ENCODE measurements at regions not wholly inside any gene's neighbourhood (a gene's known extent, or its start where the extent isn't known, plus 50 kb on each side); places are given as distances from the start of the nearest gene placed in this dataset.

DNA sequence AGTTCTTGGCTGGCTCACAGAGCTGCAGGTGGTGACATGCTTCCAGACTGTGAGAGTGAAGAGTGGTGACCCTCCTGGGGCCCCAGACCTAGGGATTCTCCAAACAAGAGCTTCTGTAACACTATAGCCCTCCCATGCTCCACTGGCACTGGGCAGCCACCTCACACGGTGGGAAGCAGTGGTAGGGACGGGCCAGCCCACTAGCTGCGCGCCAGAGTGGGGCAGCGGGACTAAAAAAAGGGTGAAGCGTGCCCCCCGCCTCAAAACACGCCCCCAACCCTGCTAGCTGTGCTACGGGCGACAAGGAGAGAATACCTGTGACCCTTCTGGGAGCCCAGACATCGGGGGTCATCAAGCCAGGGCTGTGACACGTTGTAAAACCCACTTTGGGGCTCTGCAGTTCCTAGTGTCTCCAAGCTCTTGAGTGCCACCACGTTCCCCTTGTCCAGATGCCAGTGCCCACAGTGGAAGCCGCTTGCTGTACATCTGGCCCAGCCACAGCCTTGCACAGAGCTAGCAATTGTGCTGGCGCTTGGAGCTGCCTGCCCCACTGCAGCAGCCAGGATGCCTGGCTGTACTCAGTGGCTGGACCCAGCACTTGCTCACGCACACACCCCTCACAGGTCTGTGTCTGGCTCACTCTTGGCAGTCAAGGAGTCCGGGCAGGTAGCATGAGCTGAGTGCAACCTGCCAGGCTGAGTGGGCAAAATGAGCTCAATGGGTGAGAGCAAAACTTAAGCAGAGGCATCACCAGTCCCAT, 100.0 kb downstream of the DCAF12L2 start:
- CTCF ChIA-PET (ENCODE audit: low intra/inter-chr PET ratio, low total read pairs): no interaction called here
- no TSS peak for BruUV-seq (replicated peaks)
- FAIRE-seq (no peak), DNase-seq (ENCODE audit: low spot score) (no peak), ATAC-seq (no peak)
- Histone ChIP-seq H3K9ac (ENCODE audit: insufficient read depth, low read depth, low read length) (no peak overlapping the region), H3K36me3 (replicated peaks in 1 of 2; ENCODE audit: control insufficient read depth in 1 of 2, insufficient read depth in 2 of 2, low read length in 2 of 2) (no peaks in the 10 kb centered on the region), H4K20me1 (ENCODE audit: insufficient read depth, low read length) (no peaks in the 10 kb centered on the region), H3K9me3 (ENCODE audit: low read length) (peaks cover 16% of the 10 kb centered on the region; the same call in 1 of the 2 replicates), H2AFZ (ENCODE audit: low read length) (no peak overlapping the region), H3K27ac (ENCODE audit: extremely low read length, insufficient read depth, low read length) (no peak overlapping the region), H3K79me2 (ENCODE audit: insufficient read depth, low read length) (no peaks in the 10 kb centered on the region), H3K4me3 (replicated peaks in 1 of 3; ENCODE audit: insufficient read depth in 1 of 3, low read depth in 2 of 3, low read length in 3 of 3) (no peak overlapping the region), H3K4me1 (ENCODE audit: insufficient read depth, low read length) (no peaks in the 10 kb centered on the region), H3K4me2 (ENCODE audit: low read depth, low read length) (no peak overlapping the region), H3K27me3 (ENCODE audit: control insufficient read depth in 1 of 2, insufficient read depth in 2 of 2, low read length in 2 of 2) (no peaks in the 10 kb centered on the region)
- in situ Hi-C loops (cut with HindIII; ENCODE audit: extremely low pct_ligation_motif_present, low pct_unique_long_range_greater_than_20kb): no loop called here
- WGBS (ENCODE audit: low lambda C conversion rate): no CpG with 5 or more reads among the region's 17 CpGs
- TF ChIP-seq NR2F1 (CRISPR knock-in tag; IDR thresholded peaks at IDR 0.05) (no peak), HMG20A (CRISPR knock-in tag; IDR thresholded peaks at IDR 0.05; ENCODE audit: borderline replicate concordance) (no peak), MAFF (IDR thresholded peaks at IDR 0.05; ENCODE audit: low read depth, low read length) (no peak)
- TF ChIP-seq, protein P1, sequence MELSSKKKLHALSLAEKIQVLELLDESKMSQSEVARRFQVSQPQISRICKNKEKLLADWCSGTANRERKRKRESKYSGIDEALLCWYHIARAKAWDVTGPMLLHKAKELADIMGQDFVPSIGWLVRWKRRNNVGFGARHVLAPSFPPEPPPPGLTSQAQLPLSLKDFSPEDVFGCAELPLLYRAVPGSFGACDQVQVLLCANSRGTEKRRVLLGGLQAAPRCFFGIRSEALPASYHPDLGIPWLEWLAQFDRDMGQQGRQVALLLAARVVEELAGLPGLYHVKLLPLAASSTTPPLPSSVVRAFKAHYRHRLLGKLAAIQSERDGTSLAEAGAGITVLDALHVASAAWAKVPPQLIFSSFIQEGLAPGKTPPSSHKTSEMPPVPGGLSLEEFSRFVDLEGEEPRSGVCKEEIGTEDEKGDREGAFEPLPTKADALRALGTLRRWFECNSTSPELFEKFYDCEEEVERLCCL (CRISPR knock-in tag; IDR thresholded peaks at IDR 0.05; ENCODE audit: borderline replicate concordance): no peak
- POLR2A ChIA-PET: no interaction called here
- intact Hi-C loops (cut with micrococcal nuclease; ENCODE audit: unreplicated experiment): no loop called here
